OCI-LY3 (cell line): ENCODE measurements at regions not wholly inside any gene's neighbourhood (a gene's known extent, or its start where the extent isn't known, plus 50 kb on each side); places are given as distances from the start of the nearest gene placed in this dataset.

Experiments used
- CTCF ChIP-seq: fragments of 200-600, 300-600 bp; sonication (generic); IDR thresholded peaks from 2 replicates; pipeline ENCODE4 v1.5.1; 2014; ENCODE audit warnings: antibody characterized with exemption, low read length, low read depth
- EZH2phosphoT487 ChIP-seq: fragments of 200-600 bp; shearing (Covaris generic); IDR thresholded peaks from 2 replicates; pipeline ENCODE4 v1.6.1; 2018; ENCODE audit warnings: antibody characterized with exemption, mixed run types, low read depth

DNA sequence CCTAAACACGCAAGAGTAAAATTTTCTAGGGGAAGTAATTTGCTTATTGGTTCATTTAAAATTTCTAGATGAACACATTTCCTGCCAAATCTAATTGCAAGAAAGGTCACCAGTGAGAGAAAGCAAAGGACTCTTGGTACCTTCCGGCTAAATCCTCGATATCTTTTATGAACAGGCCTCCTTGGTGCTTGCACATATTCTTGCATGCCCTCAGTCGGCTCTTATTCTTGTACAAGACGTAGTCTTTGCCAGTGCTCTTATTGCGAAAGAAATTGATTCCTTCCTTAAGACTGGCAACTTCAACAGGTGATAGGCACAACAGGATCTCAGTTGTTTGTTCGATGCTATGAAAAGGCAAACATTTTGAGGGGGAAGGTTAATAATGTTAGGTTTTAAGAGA, 141.7 kb upstream of the CARMIL1 start:
- TF ChIP-seq CTCF (no peak), EZH2phosphoT487 (no peak)
